Smooth muscle cell (in vitro differentiated cells): ENCODE measurements at regions not wholly inside any gene's neighbourhood (a gene's known extent, or its start where the extent isn't known, plus 50 kb on each side); places are given as distances from the start of the nearest gene placed in this dataset.

Experiments
- DNase-seq: peaks from one replicate; lab custom pipeline; 2025; ENCODE audit not compliant: unreplicated experiment; lab: John Stamatoyannopoulos, UW
- H2AFZ ChIP-seq: fragments of 200-600 bp; sonication (generic); 2 replicates; pipeline ENCODE4 v1.6.0; 2016; ENCODE audit warnings: antibody characterized with exemption, low read depth, mild to moderate bottlenecking
- H3F3A ChIP-seq: fragments of 200-600 bp; sonication (generic); 2 replicates; pipeline ENCODE4 v1.6.0; 2017; ENCODE audit warnings: antibody characterized with exemption, low read depth
- H3K27ac ChIP-seq: fragments of 200-600 bp; sonication (generic); 2 replicates; pipeline ENCODE4 v1.5.1; 2016; ENCODE audit warnings: low read depth, mild to moderate bottlenecking
- H3K27me3 ChIP-seq: fragments of 200-600 bp; sonication (generic); 2 replicates; pipeline ENCODE4 v1.6.1; 2016; ENCODE audit warnings: low read depth, mild to moderate bottlenecking
- H3K36me3 ChIP-seq: fragments of 200-600 bp; sonication (generic); 2 replicates; pipeline ENCODE4 v1.5.1; 2016; ENCODE audit warnings: low read depth
- H3K4me1 ChIP-seq: fragments of 200-600 bp; sonication (generic); 2 replicates; pipeline ENCODE4 v1.5.1; 2016; ENCODE audit warnings: low read depth
- H3K4me2 ChIP-seq: fragments of 200-600 bp; sonication (generic); 2 replicates; pipeline ENCODE4 v1.6.0; 2016; ENCODE audit warnings: mild to moderate bottlenecking
- H3K4me3 ChIP-seq: fragments of 200-600 bp; sonication (generic); 2 replicates; pipeline ENCODE4 v1.5.1; 2016; ENCODE audit warnings: mild to moderate bottlenecking
- H3K79me2 ChIP-seq: fragments of 200-600 bp; sonication (generic); 2 replicates; pipeline ENCODE4 v1.6.0; 2016; ENCODE audit warnings: low read depth, mild to moderate bottlenecking
- H3K9ac ChIP-seq: fragments of 200-600 bp; sonication (generic); 2 replicates; pipeline ENCODE4 v1.6.0; 2016; ENCODE audit warnings: low read depth
- H3K9me3 ChIP-seq: fragments of 200-600 bp; sonication (generic); replicated peaks from 2 replicates; pipeline ENCODE4 v1.5.1; 2016; ENCODE audit warnings: low read depth
- H4K20me1 ChIP-seq: fragments of 200-600 bp; sonication (generic); 2 replicates; pipeline ENCODE4 v1.6.0; 2016; ENCODE audit warnings: low read depth
- WGBS: methylation state at CpG from one replicate; pipeline ENCODE4 v1.1.7; 2016; ENCODE audit warnings: low lambda C conversion rate; 5-methylcytosine and 5-hydroxymethylcytosine counted together
- TF ChIP-seq, protein P1 (sequence below): fragments of 200-600 bp; sonication (generic); IDR thresholded peaks from 2 replicates; pipeline ENCODE4 v1.5.1; 2017; ENCODE audit warnings: borderline replicate concordance, mild to moderate bottlenecking, antibody characterized with exemption; ENCODE audit not compliant: insufficient read depth, poor library complexity, severe bottlenecking

DNA sequence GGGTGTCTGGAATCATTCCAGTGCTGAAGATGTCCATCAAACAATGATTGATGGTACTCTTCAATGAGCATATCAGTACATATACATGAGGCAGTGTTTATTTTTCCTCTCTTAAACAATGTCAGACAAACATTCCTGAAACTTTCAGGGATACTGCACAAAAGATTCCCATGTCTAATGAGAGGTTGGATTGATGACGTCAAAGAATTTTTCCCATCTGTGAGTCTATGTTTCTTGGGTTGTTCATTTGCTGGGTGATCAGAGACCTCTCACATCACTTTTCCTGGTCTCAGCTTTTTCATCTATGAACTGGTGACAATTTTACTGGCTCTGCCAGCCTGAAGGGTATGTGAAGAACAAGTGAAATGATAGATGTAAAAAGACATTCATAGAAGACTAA is 325.5 kb downstream of the EN1 start:
- WGBS, result 86% methylated on average over 1 of the region's 1 CpG
- H4K20me1 ChIP-seq, result no peaks in the 10 kb centered on the region
- H3K9me3 ChIP-seq, result peaks cover 5% of the 10 kb centered on the region
- no peak overlapping the region for H3K27ac ChIP-seq
- H3K9ac ChIP-seq, result no peak overlapping the region
- no peaks in the 10 kb centered on the region for H3K36me3 ChIP-seq
- H3K79me2 ChIP-seq, result no peaks in the 10 kb centered on the region
- TF ChIP-seq, protein P1, sequence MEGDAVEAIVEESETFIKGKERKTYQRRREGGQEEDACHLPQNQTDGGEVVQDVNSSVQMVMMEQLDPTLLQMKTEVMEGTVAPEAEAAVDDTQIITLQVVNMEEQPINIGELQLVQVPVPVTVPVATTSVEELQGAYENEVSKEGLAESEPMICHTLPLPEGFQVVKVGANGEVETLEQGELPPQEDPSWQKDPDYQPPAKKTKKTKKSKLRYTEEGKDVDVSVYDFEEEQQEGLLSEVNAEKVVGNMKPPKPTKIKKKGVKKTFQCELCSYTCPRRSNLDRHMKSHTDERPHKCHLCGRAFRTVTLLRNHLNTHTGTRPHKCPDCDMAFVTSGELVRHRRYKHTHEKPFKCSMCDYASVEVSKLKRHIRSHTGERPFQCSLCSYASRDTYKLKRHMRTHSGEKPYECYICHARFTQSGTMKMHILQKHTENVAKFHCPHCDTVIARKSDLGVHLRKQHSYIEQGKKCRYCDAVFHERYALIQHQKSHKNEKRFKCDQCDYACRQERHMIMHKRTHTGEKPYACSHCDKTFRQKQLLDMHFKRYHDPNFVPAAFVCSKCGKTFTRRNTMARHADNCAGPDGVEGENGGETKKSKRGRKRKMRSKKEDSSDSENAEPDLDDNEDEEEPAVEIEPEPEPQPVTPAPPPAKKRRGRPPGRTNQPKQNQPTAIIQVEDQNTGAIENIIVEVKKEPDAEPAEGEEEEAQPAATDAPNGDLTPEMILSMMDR, result no peak
- H3K4me3 ChIP-seq, result no peak overlapping the region
- H2AFZ ChIP-seq, result no peak overlapping the region
- no peaks in the 10 kb centered on the region for H3K27me3 ChIP-seq
- no peak for DNase-seq
- H3K4me2 ChIP-seq, result no peak overlapping the region
- no peaks in the 10 kb centered on the region for H3K4me1 ChIP-seq
- no peaks in the 10 kb centered on the region for H3F3A ChIP-seq

DNA sequence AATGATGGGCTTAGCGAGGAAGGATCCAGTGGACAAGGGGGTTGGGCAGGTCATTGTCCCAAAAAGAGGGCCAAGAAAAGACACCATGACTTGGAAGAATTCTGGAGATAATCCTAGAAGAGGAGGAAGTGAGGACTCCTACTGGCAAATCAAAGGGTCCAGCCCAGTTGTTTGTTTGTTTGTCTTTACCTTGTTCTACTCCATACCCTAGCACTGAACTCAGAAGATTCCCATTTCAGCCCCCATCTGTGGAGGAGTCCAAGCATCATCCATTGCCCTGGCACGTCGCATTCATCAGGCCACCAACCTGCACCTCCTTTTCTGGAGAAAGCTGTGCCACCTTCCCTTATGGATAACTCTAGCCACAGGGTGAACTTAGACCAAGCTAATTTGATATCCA is 326.2 kb downstream of the EN1 start:
- Histone ChIP-seq H3K4me3 (no peak overlapping the region), H3K79me2 (no peaks in the 10 kb centered on the region), H3K9me3 (peaks cover 5% of the 10 kb centered on the region), H3K27me3 (no peaks in the 10 kb centered on the region), H3K27ac (no peak overlapping the region), H3K4me2 (no peak overlapping the region), H2AFZ (no peak overlapping the region), H4K20me1 (no peaks in the 10 kb centered on the region), H3F3A (no peaks in the 10 kb centered on the region), H3K4me1 (no peaks in the 10 kb centered on the region), H3K9ac (no peak overlapping the region), H3K36me3 (no peaks in the 10 kb centered on the region)
- 88% methylated on average over 3 of the region's 3 CpGs for WGBS
- no peak for DNase-seq
- TF ChIP-seq, protein P1, result no peak

DNA sequence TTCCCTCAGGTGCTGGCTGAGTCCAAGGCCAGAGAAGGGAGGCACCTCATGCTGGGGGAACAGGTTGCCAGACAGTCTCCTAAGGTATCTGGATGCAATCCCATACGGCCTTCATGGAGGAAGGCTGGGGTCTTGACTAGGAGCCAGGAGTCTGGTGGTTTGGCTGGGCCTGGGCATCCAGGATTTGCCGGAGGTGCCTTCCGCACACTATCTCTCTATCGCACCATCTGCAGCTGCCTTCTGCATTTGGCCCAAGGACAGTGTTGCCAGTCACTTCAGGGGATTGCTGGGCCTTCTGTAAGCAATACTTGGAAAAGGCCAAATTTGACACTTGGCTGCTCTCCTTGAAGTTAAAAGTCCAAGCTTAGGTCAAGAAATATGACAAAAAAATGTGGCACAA is 327.2 kb downstream of the EN1 start:
- WGBS, result 97% methylated on average over 4 of the region's 4 CpGs
- no peak overlapping the region for H2AFZ ChIP-seq

DNA sequence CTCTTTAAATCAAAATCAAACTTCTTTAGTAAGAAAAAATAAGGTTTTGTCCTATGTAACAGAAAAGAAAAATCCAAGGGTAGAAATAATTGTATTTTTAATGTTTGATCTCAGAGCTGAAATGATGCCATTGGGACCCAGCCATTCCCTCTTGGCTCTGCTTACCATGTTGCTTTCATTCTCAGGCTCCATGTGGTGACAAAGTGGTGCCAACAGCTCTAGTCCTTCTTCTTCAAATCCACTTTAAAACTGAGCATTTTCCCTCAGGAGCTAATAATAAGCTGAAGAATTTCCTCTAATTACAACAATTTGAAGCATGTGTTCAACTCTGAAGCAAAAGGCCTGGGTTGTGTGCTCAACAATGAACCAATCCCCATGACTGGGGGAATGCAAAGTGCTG is 327.9 kb downstream of the EN1 start:
- DNase-seq, result no peak
- H2AFZ ChIP-seq, result no peak overlapping the region
- no peaks in the 10 kb centered on the region for H3K4me1 ChIP-seq
- H3K4me3 ChIP-seq, result no peak overlapping the region
- H3K9me3 ChIP-seq, result peaks cover 5% of the 10 kb centered on the region
- H3K36me3 ChIP-seq, result no peaks in the 10 kb centered on the region
- H3K4me2 ChIP-seq, result no peak overlapping the region
- no peak overlapping the region for H3K27ac ChIP-seq
- H3F3A ChIP-seq, result no peaks in the 10 kb centered on the region
- no peaks in the 10 kb centered on the region for H3K79me2 ChIP-seq
- TF ChIP-seq, protein P1, result no peak
- no peaks in the 10 kb centered on the region for H3K27me3 ChIP-seq
- H3K9ac ChIP-seq, result no peak overlapping the region
- H4K20me1 ChIP-seq, result no peaks in the 10 kb centered on the region

More for the DNA sequence above, 327.2 kb downstream of the EN1 start:
- no peaks in the 10 kb centered on the region for H3K4me1 ChIP-seq
- no peaks in the 10 kb centered on the region for H3K79me2 ChIP-seq
- no peaks in the 10 kb centered on the region for H3K36me3 ChIP-seq
- no peak overlapping the region for H3K4me2 ChIP-seq
- TF ChIP-seq, protein P1, result no peak
- no peak overlapping the region for H3K4me3 ChIP-seq
- peaks cover 5% of the 10 kb centered on the region for H3K9me3 ChIP-seq
- DNase-seq, result no peak
- no peaks in the 10 kb centered on the region for H4K20me1 ChIP-seq
- H3K27me3 ChIP-seq, result no peaks in the 10 kb centered on the region
- no peak overlapping the region for H3K9ac ChIP-seq
- no peaks in the 10 kb centered on the region for H3F3A ChIP-seq
- no peak overlapping the region for H3K27ac ChIP-seq
